Stimulated activated CD8-positive, alpha-beta memory T cell treated with anti-CD3 and anti-CD28 coated beads, Interleukin-2, amount 100 ng/mL, for 48 hours (primary cell): ENCODE measurements at regions not wholly inside any gene's neighbourhood (a gene's known extent, or its start where the extent isn't known, plus 50 kb on each side); places are given as distances from the start of the nearest gene placed in this dataset.

Experiments used
- DNase-seq, 2 donors: peaks; one replicate each; pipeline ENCODE4 v3.0.0-alpha.2; 2020; ENCODE audit warnings: low read depth in 2 of 2

- no peak for DNase-seq
Observed at GRCh38 chr12:83827193-83827592, 1085.4 kb downstream of the SLC6A15 start.

GRCh38 chr12:83826112-83826511, 1086.5 kb downstream of the SLC6A15 start:
- DNase-seq: peak in 1 of 2 donors; percentile 23

GRCh38 chr12:83823386-83824045, 1089.1 kb downstream of the SLC6A15 start:
- peak; percentile 3 to 4 for DNase-seq

- DNase-seq: no peak
Observed at GRCh38 chr12:83821967-83822366, 1090.6 kb downstream of the SLC6A15 start.

- no peak for DNase-seq
Observed at GRCh38 chr12:83818881-83819280, 1093.7 kb downstream of the SLC6A15 start.

- no peak for DNase-seq
Observed at GRCh38 chr12:83817730-83818129, 1094.9 kb downstream of the SLC6A15 start.

- no peak for DNase-seq
Observed at GRCh38 chr12:83808591-83808990, 1104.0 kb downstream of the SLC6A15 start.

- no peak for DNase-seq
Observed at GRCh38 chr12:83807871-83808270, 1104.7 kb downstream of the SLC6A15 start.

GRCh38 chr12:83805873-83806272, 1106.7 kb downstream of the SLC6A15 start:
- DNase-seq: no peak

- no peak for DNase-seq
Observed at GRCh38 chr12:83805156-83805772, 1107.3 kb downstream of the SLC6A15 start.

GRCh38 chr12:83801972-83802371, 1110.6 kb downstream of the SLC6A15 start:
- no peak for DNase-seq

- DNase-seq: no peak
Observed at GRCh38 chr12:83800022-83800421, 1112.6 kb downstream of the SLC6A15 start.

- DNase-seq: no peak
Observed at GRCh38 chr12:83796531-83796930, 1109.8 kb downstream of the TMTC2 start.

GRCh38 chr12:83793616-83794015, 1106.9 kb downstream of the TMTC2 start:
- no peak for DNase-seq

- DNase-seq: no peak
Observed at GRCh38 chr12:83784298-83784890, 1097.7 kb downstream of the TMTC2 start.

- no peak for DNase-seq
Observed at GRCh38 chr12:83779526-83779925, 1092.8 kb downstream of the TMTC2 start.

GRCh38 chr12:83769151-83769550, 1082.4 kb downstream of the TMTC2 start:
- no peak for DNase-seq

GRCh38 chr12:83767723-83768122, 1081.0 kb downstream of the TMTC2 start:
- DNase-seq: no peak

- DNase-seq: no peak
Observed at GRCh38 chr12:83763425-83763824, 1076.7 kb downstream of the TMTC2 start.

GRCh38 chr12:83759906-83760305, 1073.2 kb downstream of the TMTC2 start:
- no peak for DNase-seq

- no peak for DNase-seq
Observed at GRCh38 chr12:83758888-83759631, 1072.4 kb downstream of the TMTC2 start.

- DNase-seq: no peak
Observed at GRCh38 chr12:83753904-83754303, 1067.2 kb downstream of the TMTC2 start.

GRCh38 chr12:83753205-83753604, 1066.5 kb downstream of the TMTC2 start:
- DNase-seq: no peak
